Left ventricle myocardium inferior (tissue), 1 donor: ENCODE measurements at regions not wholly inside any gene's neighbourhood (a gene's known extent, or its start where the extent isn't known, plus 50 kb on each side); places are given as distances from the start of the nearest gene placed in this dataset.

Experiments
- DNase-seq: peaks from one replicate; pipeline ENCODE4 v3.0.0-alpha.2; 2020
- H3K27ac ChIP-seq: fragments of 200-600 bp; replicated peaks from 2 replicates; pipeline ENCODE4 v1.8.0; 2021
- H3K27me3 ChIP-seq: fragments of 200-600 bp; 2 replicates; pipeline ENCODE4 v1.8.0; 2021; ENCODE audit warnings: low read depth
- H3K36me3 ChIP-seq: fragments of 200-600 bp; 2 replicates; pipeline ENCODE4 v1.8.0; 2021
- H3K4me1 ChIP-seq: fragments of 200-600 bp; 2 replicates; pipeline ENCODE4 v1.8.0; 2021
- H3K4me3 ChIP-seq: fragments of 200-600 bp; 2 replicates; pipeline ENCODE4 v1.8.0; 2021; ENCODE audit warnings: mild to moderate bottlenecking, moderate library complexity
- H3K9me3 ChIP-seq: fragments of 200-600 bp; replicated peaks from 2 replicates; pipeline ENCODE4 v1.8.0; 2021
- CTCF ChIP-seq: fragments of 200-600 bp; IDR thresholded peaks from 2 replicates; pipeline ENCODE4 v1.8.0; 2021; ENCODE audit warnings: antibody characterized with exemption, mild to moderate bottlenecking, borderline replicate concordance
- intact Hi-C: fragments of 100-400 bp; cut with micrococcal nuclease; formaldehyde crosslinking; loops from one replicate; pipeline ENCODE4 v1.11.0; 2022
- donor health status: DM: no; HTN: yes; CAD: no; lungs with severe emphysema.

GRCh38 chr22:48605856-48606481, 1221.7 kb downstream of the BRD1 start:
- intact Hi-C loops: no loop called here
- H3K36me3 ChIP-seq: no peaks in the 10 kb centered on the region
- H3K4me3 ChIP-seq: no peak overlapping the region
- DNase-seq: no peak
- no peak for TF ChIP-seq CTCF
- no peak overlapping the region for H3K27ac ChIP-seq
- H3K4me1 ChIP-seq: no peaks in the 10 kb centered on the region
- peaks cover 15% of the 10 kb centered on the region for H3K27me3 ChIP-seq
- peaks cover under 1% of the 10 kb centered on the region for H3K9me3 ChIP-seq

- DNase-seq: no peak
- no peak for TF ChIP-seq CTCF
- Histone ChIP-seq H3K9me3 (no peaks in the 10 kb centered on the region), H3K4me1 (no peaks in the 10 kb centered on the region), H3K27ac (no peak overlapping the region), H3K36me3 (no peaks in the 10 kb centered on the region), H3K27me3 (peaks cover 15% of the 10 kb centered on the region), H3K4me3 (no peak overlapping the region)
- intact Hi-C loops: no loop called here
Observed at GRCh38 chr22:48605125-48605524, 1222.5 kb downstream of the BRD1 start.

GRCh38 chr22:48603621-48604320, 1223.9 kb downstream of the BRD1 start:
- H3K4me3 ChIP-seq: no peak overlapping the region
- H3K4me1 ChIP-seq: no peaks in the 10 kb centered on the region
- DNase-seq: no peak
- intact Hi-C loops: no loop called here
- H3K9me3 ChIP-seq: peaks cover 2% of the 10 kb centered on the region
- no peaks in the 10 kb centered on the region for H3K36me3 ChIP-seq
- no peak for TF ChIP-seq CTCF
- no peak overlapping the region for H3K27ac ChIP-seq
- H3K27me3 ChIP-seq: peaks cover 23% of the 10 kb centered on the region

- no peak for DNase-seq
- intact Hi-C loops: no loop called here
Observed at GRCh38 chr22:48602805-48603518, 1224.7 kb downstream of the BRD1 start.

DNA sequence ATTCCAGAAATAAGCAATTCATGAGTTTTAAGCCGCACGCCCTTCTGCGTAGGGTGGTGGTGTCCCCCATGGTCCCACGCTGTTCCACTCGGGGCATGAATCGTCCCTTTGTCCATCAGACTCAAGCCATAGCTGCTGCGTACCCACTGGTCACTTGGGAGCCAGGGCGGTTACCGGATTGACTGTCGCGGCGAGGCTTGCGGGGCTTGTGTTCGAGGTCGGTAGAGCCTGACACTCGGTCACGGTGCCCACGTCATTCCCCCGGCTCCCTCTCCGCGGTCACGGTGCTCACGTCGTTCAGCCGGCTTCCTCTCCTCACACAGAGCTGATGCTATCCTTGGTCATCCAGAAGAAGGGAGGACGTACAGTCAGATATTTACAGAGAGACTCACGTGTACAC, 1227.0 kb downstream of the BRD1 start:
- DNase-seq: no peak
- Histone ChIP-seq H3K27ac (no peak overlapping the region), H3K4me3 (no peak overlapping the region), H3K36me3 (no peaks in the 10 kb centered on the region), H3K4me1 (no peaks in the 10 kb centered on the region), H3K9me3 (peaks cover 12% of the 10 kb centered on the region), H3K27me3 (peaks cover 37% of the 10 kb centered on the region)
- TF ChIP-seq CTCF: no peak
- intact Hi-C loops: no loop called here

More at GRCh38 chr22:48602805-48603518, 1224.7 kb downstream of the BRD1 start:
- Histone ChIP-seq H3K27me3 (peaks cover 29% of the 10 kb centered on the region), H3K36me3 (no peaks in the 10 kb centered on the region), H3K27ac (no peak overlapping the region), H3K9me3 (peaks cover 10% of the 10 kb centered on the region), H3K4me3 (no peak overlapping the region), H3K4me1 (no peaks in the 10 kb centered on the region)
- no peak for TF ChIP-seq CTCF
